Activated CD4-positive, alpha-beta T cell treated with anti-CD3 and anti-CD28 coated beads, Interleukin-2, Interleukin-6, amounts not matched to agents 100 ng/mL and 50 ng/mL, durations not matched to agents 16 hours and 8 hours (primary cell): ENCODE measurements at regions not wholly inside any gene's neighbourhood (a gene's known extent, or its start where the extent isn't known, plus 50 kb on each side); places are given as distances from the start of the nearest gene placed in this dataset.
"Not testable (repeated sequence)": the region's sequence is repeated elsewhere in the genome, so short reads cannot be mapped to it uniquely, and the experiment has no call there.

Source experiments
- DNase-seq: peaks from one replicate; pipeline ENCODE4 v3.0.0-alpha.2; 2020

GRCh38 chr14:34081576-34082136 is 130.8 kb upstream of the EGLN3 start:
- DNase-seq, result no peak

GRCh38 chr14:34081101-34081575 is 130.3 kb upstream of the EGLN3 start:
- no peak for DNase-seq

- not testable (repeated sequence) for DNase-seq
Measured at GRCh38 chr14:34079643-34080042, 128.8 kb upstream of the EGLN3 start.

- DNase-seq, result no peak
Measured at GRCh38 chr14:34078117-34078743, 127.4 kb upstream of the EGLN3 start.

- DNase-seq, result no peak
Measured at GRCh38 chr14:34075826-34076225, 125.0 kb upstream of the EGLN3 start.

GRCh38 chr14:34075042-34075744 is 124.3 kb upstream of the EGLN3 start:
- DNase-seq, result no peak

GRCh38 chr14:34072921-34073320 is 122.0 kb upstream of the EGLN3 start:
- DNase-seq, result no peak

- no peak for DNase-seq
Measured at GRCh38 chr14:34072401-34072800, 121.5 kb upstream of the EGLN3 start.

GRCh38 chr14:34070917-34071407 is 120.1 kb upstream of the EGLN3 start:
- no peak for DNase-seq

GRCh38 chr14:34069854-34070582 is 119.1 kb upstream of the EGLN3 start:
- no peak for DNase-seq

- DNase-seq, result no peak
Measured at GRCh38 chr14:34067587-34067986, 116.7 kb upstream of the EGLN3 start.

- DNase-seq, result no peak
Measured at GRCh38 chr14:34065690-34066391, 115.0 kb upstream of the EGLN3 start.

GRCh38 chr14:34065236-34065635 is 114.4 kb upstream of the EGLN3 start:
- DNase-seq, result no peak

- DNase-seq, result no peak
Measured at GRCh38 chr14:34064349-34064748, 113.5 kb upstream of the EGLN3 start.

- DNase-seq, result no peak
Measured at GRCh38 chr14:34063470-34064164, 112.7 kb upstream of the EGLN3 start.

- DNase-seq, result no peak
Measured at GRCh38 chr14:34063042-34063441, 112.2 kb upstream of the EGLN3 start.

- no peak for DNase-seq
Measured at GRCh38 chr14:34062353-34062973, 111.6 kb upstream of the EGLN3 start.

GRCh38 chr14:34060651-34060999 is 109.8 kb upstream of the EGLN3 start:
- DNase-seq, result no peak

- peak; percentile 74 for DNase-seq
Measured at GRCh38 chr14:34059925-34060650, 109.2 kb upstream of the EGLN3 start.

GRCh38 chr14:34059037-34059924 is 108.4 kb upstream of the EGLN3 start:
- DNase-seq, result no peak
